ENCODE measurements at regions not wholly inside any gene's neighbourhood (a gene's known extent, or its start where the extent isn't known, plus 50 kb on each side); places are given as distances from the start of the nearest gene placed in this dataset.
"Not testable (repeated sequence)": the region's sequence is repeated elsewhere in the genome, so short reads cannot be mapped to it uniquely, and the experiment has no call there.

DNA sequence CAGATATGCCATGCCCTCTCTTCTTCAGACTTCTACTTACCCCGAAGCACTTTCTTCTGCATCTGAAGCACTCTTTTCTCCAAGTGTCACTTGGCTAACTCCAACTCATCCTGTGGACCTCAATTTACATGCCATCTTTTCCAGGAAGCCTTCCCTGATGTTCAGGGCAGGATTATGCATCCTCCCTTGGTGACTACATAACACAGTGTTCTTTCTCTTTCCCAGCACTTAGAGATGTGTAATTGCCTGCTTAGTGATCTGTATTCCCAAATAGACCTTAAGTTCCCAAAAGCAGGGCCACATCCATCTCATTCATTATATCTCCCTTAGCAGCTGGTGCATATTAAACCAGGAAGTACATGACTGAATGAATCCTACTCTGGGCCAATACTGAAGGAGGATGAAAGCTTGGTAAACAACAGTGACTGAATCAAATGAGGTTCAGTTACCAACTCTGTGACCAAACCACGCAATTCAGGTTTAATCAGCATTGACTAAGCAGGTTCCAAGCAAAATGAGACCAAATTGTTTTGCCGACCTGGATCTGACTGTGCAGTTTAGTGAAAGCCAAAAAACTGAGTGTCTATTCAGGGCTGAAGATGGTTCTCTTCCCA is 121.4 kb upstream of the TCF21 start:
- Mint-ChIP-seq H3K27me3 (peaks cover 17% of the 10 kb centered on the region), H3K4me1 (ENCODE audit: low read depth) (no peaks in the 10 kb centered on the region), H3K4me3 (no peak overlapping the region), H3K9me3 (ENCODE audit: low read depth) (no peaks in the 10 kb centered on the region), H3K36me3 (no peaks in the 10 kb centered on the region), H3K27ac (no peak overlapping the region)

DNA sequence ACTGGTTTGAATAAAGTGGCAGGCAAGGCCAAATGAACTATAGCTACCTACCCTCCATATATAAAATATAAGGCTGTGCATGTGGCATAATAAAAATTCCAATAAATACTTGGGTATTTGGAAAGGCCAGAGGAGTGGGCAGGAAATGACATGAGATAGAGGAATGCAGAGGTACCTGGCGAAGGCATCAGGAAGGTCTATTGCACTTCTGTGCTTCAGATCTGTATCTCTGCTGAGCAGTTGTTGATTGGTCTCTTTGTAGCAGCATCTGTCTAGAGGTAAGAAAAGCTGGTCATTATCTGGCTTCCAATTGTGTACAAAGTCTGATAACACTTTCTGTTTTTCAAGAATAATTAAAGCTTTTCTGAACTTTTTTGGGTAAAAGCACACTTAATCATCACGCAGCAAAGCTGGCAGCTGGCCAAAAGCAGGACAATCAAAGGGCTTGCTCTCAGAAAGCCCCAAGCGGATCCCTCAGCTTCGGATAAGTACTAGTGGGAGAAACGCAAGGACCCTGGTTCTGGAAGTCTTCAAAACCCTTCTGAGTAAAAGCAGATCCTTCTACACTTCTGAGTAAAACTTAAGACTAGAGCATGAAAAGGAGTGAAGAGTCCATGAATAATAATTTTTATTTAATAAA is 120.1 kb upstream of the TCF21 start:
- Mint-ChIP-seq H3K4me3 (no peak overlapping the region), H3K27ac (no peak overlapping the region), H3K27me3 (peaks cover 15% of the 10 kb centered on the region), H3K9me3 (ENCODE audit: low read depth) (peaks cover under 1% of the 10 kb centered on the region), H3K36me3 (no peaks in the 10 kb centered on the region), H3K4me1 (ENCODE audit: low read depth) (no peaks in the 10 kb centered on the region)

- Mint-ChIP-seq H3K27ac (no peak overlapping the region), H3K4me1 (ENCODE audit: low read depth) (peaks cover 4% of the 10 kb centered on the region)
These were observed 119.5 kb upstream of the TCF21 start for GRCh38 chr6:133769463-133769862.

GRCh38 chr6:133772567-133772966 is 116.3 kb upstream of the TCF21 start:
- no peaks in the 10 kb centered on the region for H3K36me3 Mint-ChIP-seq
- peaks cover 5% of the 10 kb centered on the region for H3K27me3 Mint-ChIP-seq
- peaks cover 11% of the 10 kb centered on the region for H3K9me3 Mint-ChIP-seq (ENCODE audit: low read depth)
- H3K27ac Mint-ChIP-seq: no peak overlapping the region
- H3K4me1 Mint-ChIP-seq (ENCODE audit: low read depth): peaks cover 8% of the 10 kb centered on the region
- H3K4me3 Mint-ChIP-seq: no peak overlapping the region

More at GRCh38 chr6:133769463-133769862, 119.5 kb upstream of the TCF21 start:
- Mint-ChIP-seq H3K4me3 (no peak overlapping the region), H3K27me3 (peaks cover 12% of the 10 kb centered on the region), H3K36me3 (no peaks in the 10 kb centered on the region), H3K9me3 (ENCODE audit: low read depth) (peaks cover 8% of the 10 kb centered on the region)

DNA sequence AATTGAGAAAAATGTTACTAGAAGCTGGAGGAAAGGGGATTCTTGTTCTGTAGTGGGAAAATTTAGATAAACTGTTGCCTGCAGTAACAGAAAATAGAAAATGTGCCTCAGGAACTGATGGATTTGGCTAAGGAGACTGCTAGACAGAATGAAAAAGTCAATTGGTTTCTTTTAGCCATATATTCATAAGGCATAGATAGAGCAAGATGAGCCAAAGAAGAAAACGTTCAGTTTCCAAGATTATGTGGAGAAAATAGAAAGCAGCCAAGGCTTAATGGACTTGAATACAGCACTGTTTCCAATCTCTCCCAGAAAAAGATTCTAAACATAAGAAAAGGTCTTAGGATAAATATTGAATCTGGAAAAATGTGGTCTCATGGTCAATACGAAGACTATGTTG is 115.1 kb upstream of the TCF21 start:
- H3K27ac Mint-ChIP-seq: no peak overlapping the region
- no peaks in the 10 kb centered on the region for H3K36me3 Mint-ChIP-seq
- no peak overlapping the region for H3K4me3 Mint-ChIP-seq
- peaks cover 11% of the 10 kb centered on the region for H3K9me3 Mint-ChIP-seq (ENCODE audit: low read depth)
- peaks cover 5% of the 10 kb centered on the region for H3K27me3 Mint-ChIP-seq
- peaks cover 8% of the 10 kb centered on the region for H3K4me1 Mint-ChIP-seq (ENCODE audit: low read depth)

DNA sequence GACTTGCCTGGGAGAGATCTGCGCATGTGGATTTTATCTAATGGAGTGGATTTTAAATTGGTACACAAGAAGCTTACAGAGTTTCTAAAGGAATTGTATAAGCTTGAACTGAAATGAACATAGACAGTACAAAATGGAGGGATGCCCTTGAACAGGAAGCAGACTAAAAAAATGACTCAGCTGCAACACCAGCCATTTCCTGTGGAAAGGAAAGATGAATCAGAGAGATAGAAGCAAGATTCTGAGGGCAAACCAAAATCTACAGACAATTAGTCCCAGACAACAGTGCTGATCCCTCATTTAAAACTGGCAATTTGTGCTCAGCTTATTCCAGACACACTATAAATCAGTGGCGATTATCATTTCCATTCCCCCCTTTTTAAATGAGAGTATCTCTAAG is 114.6 kb upstream of the TCF21 start:
- Mint-ChIP-seq H3K9me3 (ENCODE audit: low read depth) (peaks cover 11% of the 10 kb centered on the region), H3K4me3 (no peak overlapping the region), H3K4me1 (ENCODE audit: low read depth) (peaks cover 8% of the 10 kb centered on the region), H3K27ac (peak overlapping the region; percentile 30), H3K27me3 (peaks cover 3% of the 10 kb centered on the region), H3K36me3 (no peaks in the 10 kb centered on the region)

DNA sequence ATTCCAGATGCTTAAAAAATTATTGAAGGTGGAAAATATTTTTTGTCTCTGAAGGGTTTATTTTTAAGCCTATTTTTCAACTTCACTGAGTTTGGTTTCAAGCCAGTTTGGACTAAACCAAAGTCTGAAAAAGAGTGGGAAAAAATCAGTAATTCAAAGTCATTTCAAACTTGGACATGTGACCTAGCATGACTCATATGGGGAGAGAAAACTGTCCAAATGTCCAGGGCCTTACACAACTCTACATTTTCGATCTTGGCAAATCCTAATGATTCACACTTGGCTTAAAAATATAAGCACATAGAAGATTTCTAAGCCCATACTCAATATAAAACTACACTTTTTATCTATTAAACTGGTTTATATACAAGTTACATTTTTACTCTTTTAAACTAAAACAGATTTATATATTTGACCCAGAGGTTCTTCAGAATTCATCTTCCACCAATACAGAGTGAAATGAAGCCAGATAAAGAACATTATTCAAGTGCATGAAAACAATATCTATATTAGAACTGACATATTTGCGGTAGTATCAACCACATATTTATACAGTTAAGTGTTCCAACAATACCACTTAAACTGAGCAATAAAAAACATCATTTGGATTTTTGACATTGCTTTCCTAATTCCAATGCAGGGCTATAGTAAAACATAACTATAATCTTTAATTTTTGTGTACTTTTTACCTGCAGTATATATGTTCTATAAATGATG is 110.3 kb upstream of the TCF21 start:
- peaks cover 11% of the 10 kb centered on the region for H3K9me3 Mint-ChIP-seq (ENCODE audit: low read depth)
- H3K36me3 Mint-ChIP-seq: no peaks in the 10 kb centered on the region
- H3K4me1 Mint-ChIP-seq (ENCODE audit: low read depth): peaks cover 8% of the 10 kb centered on the region
- H3K27me3 Mint-ChIP-seq: peaks cover 3% of the 10 kb centered on the region
- H3K4me3 Mint-ChIP-seq: no peak overlapping the region
- H3K27ac Mint-ChIP-seq: no peak overlapping the region

GRCh38 chr6:133779916-133780695 is 108.8 kb upstream of the TCF21 start:
- Mint-ChIP-seq H3K4me3 (no peak overlapping the region), H3K4me1 (ENCODE audit: low read depth) (no peaks in the 10 kb centered on the region)

DNA sequence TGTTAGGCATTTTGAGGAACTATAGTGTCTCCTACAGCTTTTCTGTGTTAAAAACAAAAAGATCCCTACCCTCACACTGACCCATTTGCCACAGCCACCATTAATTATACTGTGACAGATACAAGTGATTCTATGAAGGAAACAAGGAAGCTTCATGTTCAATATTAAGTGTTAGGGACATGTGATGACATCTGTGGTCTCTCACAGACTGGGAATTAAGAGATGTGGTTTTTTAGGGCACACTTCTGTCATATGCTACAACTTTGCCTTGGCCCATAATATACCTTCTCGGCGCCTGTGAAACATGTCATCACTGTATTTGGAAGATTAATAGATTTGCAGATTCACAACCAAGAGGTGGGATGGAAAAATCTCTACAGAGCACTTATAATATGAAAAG is 102.9 kb upstream of the TCF21 start:
- no peaks in the 10 kb centered on the region for H3K9me3 Mint-ChIP-seq (ENCODE audit: low read depth)
- H3K4me3 Mint-ChIP-seq: no peak overlapping the region
- H3K36me3 Mint-ChIP-seq: no peaks in the 10 kb centered on the region
- H3K27me3 Mint-ChIP-seq: peaks cover 12% of the 10 kb centered on the region
- no peaks in the 10 kb centered on the region for H3K4me1 Mint-ChIP-seq (ENCODE audit: low read depth)
- H3K27ac Mint-ChIP-seq: no peak overlapping the region

More at GRCh38 chr6:133779916-133780695, 108.8 kb upstream of the TCF21 start:
- Mint-ChIP-seq H3K27ac (no peak overlapping the region), H3K9me3 (ENCODE audit: low read depth) (no peaks in the 10 kb centered on the region), H3K27me3 (no peaks in the 10 kb centered on the region), H3K36me3 (no peaks in the 10 kb centered on the region)

DNA sequence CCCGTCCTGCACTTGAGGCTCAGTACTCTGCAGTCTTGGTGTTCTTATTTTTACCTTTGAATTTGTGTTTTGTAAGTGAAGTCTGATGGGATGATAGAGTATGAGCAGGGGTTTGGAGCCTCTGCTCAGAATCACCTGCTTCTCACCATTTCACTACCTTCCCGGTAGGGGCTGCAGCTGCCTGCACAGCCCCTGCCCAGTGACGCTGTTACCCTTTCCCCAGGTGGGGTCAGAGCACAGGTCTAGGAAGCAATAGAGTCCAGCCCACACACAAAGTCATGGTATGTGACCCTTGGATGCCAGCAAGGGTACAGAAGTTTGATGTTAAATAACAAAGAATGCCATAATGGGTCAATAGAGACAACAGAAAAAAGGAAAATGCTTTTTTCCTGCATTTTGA is 101.8 kb upstream of the TCF21 start:
- H3K4me1 Mint-ChIP-seq (ENCODE audit: low read depth): no peaks in the 10 kb centered on the region
- H3K27me3 Mint-ChIP-seq: peaks cover 12% of the 10 kb centered on the region
- no peak overlapping the region for H3K4me3 Mint-ChIP-seq
- no peaks in the 10 kb centered on the region for H3K9me3 Mint-ChIP-seq (ENCODE audit: low read depth)
- H3K27ac Mint-ChIP-seq: no peak overlapping the region
- H3K36me3 Mint-ChIP-seq: no peaks in the 10 kb centered on the region

DNA sequence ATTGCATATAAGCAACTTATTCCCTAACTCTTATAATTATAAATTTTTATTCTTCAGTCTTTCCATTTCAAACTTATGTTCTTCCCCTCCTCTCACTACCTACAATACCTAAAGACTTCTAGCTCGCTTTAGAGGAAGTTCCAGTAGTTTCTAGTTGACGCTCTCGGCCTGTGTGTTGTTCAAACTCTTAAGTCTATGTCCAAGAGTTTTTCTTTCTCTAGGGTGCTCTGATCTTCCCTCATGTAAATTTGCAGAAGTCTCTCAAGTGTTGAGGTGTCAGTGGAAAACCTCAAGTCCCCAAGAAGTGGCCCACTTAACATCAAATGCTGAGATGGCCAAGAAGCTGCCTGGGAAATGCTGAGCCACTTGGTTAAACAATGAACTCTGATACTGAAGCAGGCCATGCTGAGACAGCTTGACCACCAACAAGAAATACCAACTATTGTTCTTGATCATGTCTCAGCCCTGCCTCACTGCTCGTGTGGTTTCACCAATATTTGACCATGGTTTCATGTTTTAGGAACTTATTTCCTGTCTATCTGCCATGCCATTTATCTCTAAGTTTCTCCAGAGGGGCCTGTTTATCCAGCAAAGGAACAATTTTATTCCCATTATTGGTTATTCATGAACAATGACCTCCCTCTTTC is 100.9 kb upstream of the TCF21 start:
- no peak overlapping the region for H3K4me3 Mint-ChIP-seq
- no peaks in the 10 kb centered on the region for H3K36me3 Mint-ChIP-seq
- H3K9me3 Mint-ChIP-seq (ENCODE audit: low read depth): no peaks in the 10 kb centered on the region
- no peaks in the 10 kb centered on the region for H3K4me1 Mint-ChIP-seq (ENCODE audit: low read depth)
- no peak overlapping the region for H3K27ac Mint-ChIP-seq
- peaks cover 12% of the 10 kb centered on the region for H3K27me3 Mint-ChIP-seq

- H3K9me3 Mint-ChIP-seq (ENCODE audit: low read depth): no peaks in the 10 kb centered on the region
- H3K4me1 Mint-ChIP-seq (ENCODE audit: low read depth): no peaks in the 10 kb centered on the region
- no peak overlapping the region for H3K4me3 Mint-ChIP-seq
- no peak overlapping the region for H3K27ac Mint-ChIP-seq
- peaks cover 12% of the 10 kb centered on the region for H3K27me3 Mint-ChIP-seq
- H3K36me3 Mint-ChIP-seq: no peaks in the 10 kb centered on the region
These were observed 100.4 kb upstream of the TCF21 start for GRCh38 chr6:133788556-133788955.

DNA sequence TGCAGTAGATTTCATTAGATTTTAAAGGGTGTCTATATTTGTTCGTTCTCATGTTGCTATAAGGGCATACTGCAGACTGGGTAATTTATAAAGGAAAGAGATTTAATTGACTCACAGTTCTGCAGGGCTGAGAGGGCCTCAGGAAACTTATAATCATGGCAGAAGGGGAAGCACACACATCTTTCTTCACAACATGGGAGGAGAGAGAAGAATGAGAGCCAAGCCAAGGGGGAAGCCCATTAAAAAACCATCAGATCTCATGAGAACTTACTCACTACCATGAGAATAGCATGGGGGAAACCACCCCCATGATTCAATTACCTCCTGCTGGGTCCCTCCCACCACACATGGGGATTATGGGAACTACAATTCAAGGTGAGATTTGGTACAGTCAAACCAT is 99.5 kb upstream of the TCF21 start:
- H3K9me3 Mint-ChIP-seq (ENCODE audit: low read depth); H3K36me3 Mint-ChIP-seq; H3K27ac Mint-ChIP-seq; H3K4me3 Mint-ChIP-seq; H3K4me1 Mint-ChIP-seq (ENCODE audit: low read depth): not testable (repeated sequence)
- H3K27me3 Mint-ChIP-seq: peaks cover 12% of the 10 kb centered on the region

- H3K9me3 Mint-ChIP-seq (ENCODE audit: low read depth); H3K27ac Mint-ChIP-seq: not testable (repeated sequence)
- peaks cover 12% of the 10 kb centered on the region for H3K27me3 Mint-ChIP-seq
These were observed 98.2 kb upstream of the TCF21 start for GRCh38 chr6:133790756-133791155.

DNA sequence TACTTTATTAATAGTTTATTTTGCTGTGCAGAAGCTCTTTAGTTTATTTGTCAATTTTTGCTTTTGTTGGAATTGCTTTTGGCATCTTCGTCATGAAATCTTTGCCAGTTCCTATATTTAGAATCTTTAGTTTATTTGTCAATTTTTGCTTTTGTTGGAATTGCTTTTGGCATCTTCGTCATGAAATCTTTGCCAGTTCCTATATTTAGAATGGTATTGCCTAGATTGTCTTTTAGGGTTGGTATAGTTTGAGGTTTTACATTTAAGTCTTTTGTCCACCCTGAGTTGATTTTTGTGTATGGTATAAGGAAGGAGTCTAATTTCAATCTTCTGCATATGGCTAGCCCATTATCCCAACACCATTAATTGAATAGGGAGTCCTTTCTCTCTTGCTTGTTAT is 93.9 kb upstream of the TCF21 start:
- not testable (repeated sequence) for H3K36me3 Mint-ChIP-seq; H3K4me1 Mint-ChIP-seq (ENCODE audit: low read depth); H3K4me3 Mint-ChIP-seq; H3K27ac Mint-ChIP-seq; H3K27me3 Mint-ChIP-seq; H3K9me3 Mint-ChIP-seq (ENCODE audit: low read depth)

More at GRCh38 chr6:133790756-133791155, 98.2 kb upstream of the TCF21 start:
- H3K36me3 Mint-ChIP-seq; H3K4me1 Mint-ChIP-seq (ENCODE audit: low read depth); H3K4me3 Mint-ChIP-seq: not testable (repeated sequence)
